GM12878 (cell line): ENCODE measurements at regions not wholly inside any gene's neighbourhood (a gene's known extent, or its start where the extent isn't known, plus 50 kb on each side); places are given as distances from the start of the nearest gene placed in this dataset.

Source experiments
- ATAC-seq: fragments of 200-7000 bp; cut with Tn5 transposase; 3 replicates; pipeline ENCODE4 v1.9.1; 2020; ENCODE audit warnings: mild to moderate bottlenecking, moderate library complexity
- BruUV-seq: library from RNA; stranded (reverse); fragments of 400-500 nt; replicated peaks from 2 replicates; lab custom pipeline; 2021; lab: Mats Ljungman, UMichigan
- CTCF ChIA-PET: fragments of 300-600 bp; sonication (Branson Sonifier 250); formaldehyde crosslinking; extraction: SDS; loops from one replicate; lab custom pipeline; 2021; ENCODE audit warnings: inconsistent platforms; lab: Yijun Ruan, JAX
- POLR2A ChIA-PET: fragments of 350-600 bp; formaldehyde crosslinking; extraction: SDS; loops from one replicate; lab custom pipeline; 2021; ENCODE audit warnings: inconsistent platforms; lab: Charles Lee
- RAD21 ChIA-PET: fragments of 300-600 bp; sonication (Branson Sonifier 250); formaldehyde crosslinking; loops from one replicate; lab custom pipeline; 2023; ENCODE audit warnings: antibody characterized with exemption; ENCODE audit not compliant: unreplicated experiment; lab: Charles Lee
- SMC1A ChIA-PET: fragments of 300-600 bp; sonication (Branson Sonifier 250); formaldehyde crosslinking; loops from one replicate; lab custom pipeline; 2023; ENCODE audit not compliant: unreplicated experiment, uncharacterized antibody; lab: Charles Lee
- DNase-seq: peaks from one replicate; pipeline ENCODE4 v3.0.0-alpha.2; 2011; ENCODE audit warnings: low read depth, low spot score
- FAIRE-seq: peaks from 3 replicates; lab custom pipeline; 2011; peaks lifted over from hg19 to GRCh38; lab: Jason Lieb, UNC
- H2AFZ ChIP-seq: 2 replicates; pipeline ENCODE4 v1.6.0; 2011; ENCODE audit warnings: low read depth, low read length, control low read depth; ENCODE audit not compliant: control insufficient read depth
- H3K27ac ChIP-seq: 2 replicates; pipeline ENCODE4 v1.5.1; 2011; ENCODE audit warnings: control low read depth; ENCODE audit not compliant: control insufficient read depth, insufficient read depth
- H3K27me3 ChIP-seq, 2 experiments: replicated peaks in 1 of 2; 2 replicates each; pipeline versions ENCODE4 v1.6.0 to v1.6.1; 2011; ENCODE audit warnings: low read length in 1 of 2; ENCODE audit not compliant: control insufficient read depth in 2 of 2, insufficient read depth in 2 of 2
- H3K36me3 ChIP-seq, 2 experiments: 2 replicates each; pipeline ENCODE4 v1.5.1; 2011; ENCODE audit warnings: low read length in 1 of 2; ENCODE audit not compliant: control insufficient read depth in 2 of 2, insufficient read depth in 2 of 2
- H3K4me1 ChIP-seq: 2 replicates; pipeline ENCODE4 v1.6.1; 2011; ENCODE audit warnings: mild to moderate bottlenecking, low read length, moderate library complexity, mixed read lengths; ENCODE audit not compliant: control insufficient read depth, insufficient read depth
- H3K4me2 ChIP-seq: 2 replicates; pipeline ENCODE4 v1.6.0; 2011; ENCODE audit warnings: control low read depth; ENCODE audit not compliant: control insufficient read depth, insufficient read depth
- H3K4me3 ChIP-seq: fragments of 200-600 bp; sonication (generic); 2 replicates; pipeline ENCODE4 v1.5.1; 2016
- H3K79me2 ChIP-seq: 2 replicates; pipeline ENCODE4 v1.6.0; 2011; ENCODE audit warnings: low read length; ENCODE audit not compliant: control insufficient read depth, insufficient read depth
- H3K9ac ChIP-seq: 2 replicates; pipeline ENCODE4 v1.8.0; 2011; ENCODE audit warnings: low read length, control low read depth, mixed read lengths; ENCODE audit not compliant: control insufficient read depth, insufficient read depth
- H3K9me3 ChIP-seq: replicated peaks from 3 replicates; pipeline ENCODE4 v1.5.1; 2011; ENCODE audit warnings: mild to moderate bottlenecking, low read length; ENCODE audit not compliant: control insufficient read depth, insufficient read depth
- H4K20me1 ChIP-seq: 2 replicates; pipeline ENCODE4 v1.6.0; 2011; ENCODE audit not compliant: control insufficient read depth, insufficient read depth
- ESRRA ChIP-seq: IDR thresholded peaks from 2 replicates; pipeline ENCODE4 v1.6.1; 2012; ENCODE audit warnings: mild to moderate bottlenecking, low read length, improper control_type of control experiment
- HDAC2 ChIP-seq: fragments of 200-600 bp; sonication (generic); IDR thresholded peaks from 2 replicates; pipeline ENCODE4 v1.6.1; 2017
- IKZF1 ChIP-seq: fragments of 450-650 bp; conservative IDR thresholded peaks from 2 replicates; pipeline ENCODE4 v1.6.1; 2017; ENCODE audit warnings: antibody characterized with exemption, mild to moderate bottlenecking
- IKZF2 ChIP-seq, 2 experiments: fragments of 450-650 bp; IDR thresholded peaks; 2 replicates each; pipeline ENCODE4 v1.6.1; 2017; ENCODE audit warnings: mild to moderate bottlenecking in 2 of 2, moderate library complexity in 2 of 2
- MYB ChIP-seq: fragments of 150-350 bp; IDR thresholded peaks from 2 replicates; pipeline ENCODE4 v1.6.1; 2014; ENCODE audit warnings: mild to moderate bottlenecking, low read depth, low read length, borderline replicate concordance
- RB1 ChIP-seq: fragments of 450-650 bp; formaldehyde crosslinking; IDR thresholded peaks from 2 replicates; pipeline ENCODE4 v1.6.1; 2017; ENCODE audit warnings: mild to moderate bottlenecking, borderline replicate concordance
- RBBP5 ChIP-seq: fragments of 200-600 bp; sonication (generic); conservative IDR thresholded peaks from 2 replicates; pipeline ENCODE4 v1.6.1; 2016
- SPI1 ChIP-seq: IDR thresholded peaks from 2 replicates; pipeline ENCODE4 v1.6.1; 2011; ENCODE audit warnings: low read depth, mild to moderate bottlenecking, low read length, moderate library complexity, borderline replicate concordance; ENCODE audit not compliant: insufficient read depth
- SUPT20H ChIP-seq: IDR thresholded peaks from 2 replicates; pipeline ENCODE4 v1.6.1; 2011; ENCODE audit warnings: low read depth, mild to moderate bottlenecking, low read length, moderate library complexity, borderline replicate concordance; ENCODE audit not compliant: control insufficient read depth
- SUZ12 ChIP-seq: fragments of 200-600 bp; sonication (generic); IDR thresholded peaks from one replicate; pipeline ENCODE4 v1.6.1; 2018; ENCODE audit warnings: antibody characterized with exemption, mild to moderate bottlenecking; ENCODE audit not compliant: unreplicated experiment
- WGBS: methylation state at CpG from one replicate; pipeline ENCODE4 v1.1.6; 2016; ENCODE audit warnings: low lambda C conversion rate; ENCODE audit not compliant: insufficient replicate concordance, insufficient coverage; ENCODE audit errors: missing lambda C conversion rate; 5-methylcytosine and 5-hydroxymethylcytosine counted together
- in situ Hi-C: fragments of 300-500 bp; cut with MboI; formaldehyde crosslinking; loops from 9 replicates; pipeline ENCODE4 v1.14.3; 2018; ENCODE audit warnings: mixed read lengths
- intact Hi-C: fragments of 100-400 bp; cut with micrococcal nuclease; formaldehyde crosslinking; loops from one replicate; pipeline ENCODE4 v1.14.2; 2022; ENCODE audit not compliant: unreplicated experiment
- TF ChIP-seq, protein P1 (sequence below): IDR thresholded peaks from 2 replicates; pipeline ENCODE4 v1.6.1; 2012; ENCODE audit warnings: improper control_type of control experiment, low read depth, low read length; ENCODE audit not compliant: insufficient replicate concordance
- TF ChIP-seq, protein P2 (sequence below): IDR thresholded peaks from 2 replicates; pipeline ENCODE4 v1.6.1; 2012; ENCODE audit warnings: mild to moderate bottlenecking, low read depth, low read length
- TF ChIP-seq, protein P3 (sequence below): IDR thresholded peaks from 2 replicates; pipeline ENCODE4 v1.6.1; 2011; ENCODE audit warnings: borderline replicate concordance, low read depth, mild to moderate bottlenecking, moderate library complexity, mixed read lengths, low read length; ENCODE audit not compliant: insufficient read depth; ENCODE audit errors: extremely low read length
- TF ChIP-seq, protein P4 (sequence below): IDR thresholded peaks from 2 replicates; pipeline ENCODE4 v1.6.1; 2011; ENCODE audit warnings: mild to moderate bottlenecking, low read depth, low read length, moderate library complexity; ENCODE audit not compliant: insufficient replicate concordance

DNA sequence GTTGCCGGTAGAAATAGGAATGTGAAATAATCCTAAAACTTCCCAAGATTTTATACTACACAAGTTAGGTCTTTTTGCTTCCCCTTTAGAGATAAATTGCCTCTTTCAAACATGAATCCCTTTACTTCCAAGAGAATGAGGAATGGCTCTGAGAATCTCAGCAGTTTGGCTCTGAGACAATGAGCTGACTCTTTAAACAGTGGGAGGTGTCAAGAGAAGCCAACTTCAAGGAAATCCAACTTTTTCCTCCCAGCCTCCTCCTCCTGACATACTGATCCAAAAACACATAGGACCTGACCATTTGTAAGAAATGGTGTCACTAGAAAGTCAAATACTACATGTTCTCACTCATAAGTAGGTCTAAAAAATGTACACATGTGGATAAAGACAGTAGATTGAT is 154.2 kb downstream of the ALDH8A1 start:
- no peaks in the 10 kb centered on the region for H3K4me1 ChIP-seq
- H3K4me3 ChIP-seq = no peak overlapping the region
- no peak overlapping the region for H2AFZ ChIP-seq
- ATAC-seq = no peak
- H3K27ac ChIP-seq = no peak overlapping the region
- DNase-seq = no peak
- H3K79me2 ChIP-seq = no peaks in the 10 kb centered on the region
- no peaks in the 10 kb centered on the region for H3K9me3 ChIP-seq
- no peak overlapping the region for H3K4me2 ChIP-seq
- no peak overlapping the region for H3K9ac ChIP-seq
- FAIRE-seq = no peak
- H4K20me1 ChIP-seq = no peaks in the 10 kb centered on the region
- no peaks in the 10 kb centered on the region for H3K36me3 ChIP-seq
- RAD21 ChIA-PET = no interaction called here
- BruUV-seq = no TSS peak
- WGBS = 100% methylated on average over 1 of the region's 1 CpG
- in situ Hi-C loops (no loop called here), intact Hi-C loops (no loop called here)
- CTCF ChIA-PET = interaction anchor here (0.7 kb wide), 1 partner anchor 1796 kb away, joined by 3 read pairs; no protein-coding TSS in a partner anchor
- H3K27me3 ChIP-seq = no peaks in the 10 kb centered on the region
- SMC1A ChIA-PET = no interaction called here
- POLR2A ChIA-PET = no interaction called here
- TF ChIP-seq ESRRA (no peak), RB1 (no peak), SPI1 (no peak), MYB (no peak), HDAC2 (no peak), RBBP5 (no peak), IKZF2 (IDR thresholded peaks at IDR 0.05) (no peak), SUZ12 (no peak), SUPT20H (no peak), IKZF1 (no peak)
- TF ChIP-seq, protein P1, sequence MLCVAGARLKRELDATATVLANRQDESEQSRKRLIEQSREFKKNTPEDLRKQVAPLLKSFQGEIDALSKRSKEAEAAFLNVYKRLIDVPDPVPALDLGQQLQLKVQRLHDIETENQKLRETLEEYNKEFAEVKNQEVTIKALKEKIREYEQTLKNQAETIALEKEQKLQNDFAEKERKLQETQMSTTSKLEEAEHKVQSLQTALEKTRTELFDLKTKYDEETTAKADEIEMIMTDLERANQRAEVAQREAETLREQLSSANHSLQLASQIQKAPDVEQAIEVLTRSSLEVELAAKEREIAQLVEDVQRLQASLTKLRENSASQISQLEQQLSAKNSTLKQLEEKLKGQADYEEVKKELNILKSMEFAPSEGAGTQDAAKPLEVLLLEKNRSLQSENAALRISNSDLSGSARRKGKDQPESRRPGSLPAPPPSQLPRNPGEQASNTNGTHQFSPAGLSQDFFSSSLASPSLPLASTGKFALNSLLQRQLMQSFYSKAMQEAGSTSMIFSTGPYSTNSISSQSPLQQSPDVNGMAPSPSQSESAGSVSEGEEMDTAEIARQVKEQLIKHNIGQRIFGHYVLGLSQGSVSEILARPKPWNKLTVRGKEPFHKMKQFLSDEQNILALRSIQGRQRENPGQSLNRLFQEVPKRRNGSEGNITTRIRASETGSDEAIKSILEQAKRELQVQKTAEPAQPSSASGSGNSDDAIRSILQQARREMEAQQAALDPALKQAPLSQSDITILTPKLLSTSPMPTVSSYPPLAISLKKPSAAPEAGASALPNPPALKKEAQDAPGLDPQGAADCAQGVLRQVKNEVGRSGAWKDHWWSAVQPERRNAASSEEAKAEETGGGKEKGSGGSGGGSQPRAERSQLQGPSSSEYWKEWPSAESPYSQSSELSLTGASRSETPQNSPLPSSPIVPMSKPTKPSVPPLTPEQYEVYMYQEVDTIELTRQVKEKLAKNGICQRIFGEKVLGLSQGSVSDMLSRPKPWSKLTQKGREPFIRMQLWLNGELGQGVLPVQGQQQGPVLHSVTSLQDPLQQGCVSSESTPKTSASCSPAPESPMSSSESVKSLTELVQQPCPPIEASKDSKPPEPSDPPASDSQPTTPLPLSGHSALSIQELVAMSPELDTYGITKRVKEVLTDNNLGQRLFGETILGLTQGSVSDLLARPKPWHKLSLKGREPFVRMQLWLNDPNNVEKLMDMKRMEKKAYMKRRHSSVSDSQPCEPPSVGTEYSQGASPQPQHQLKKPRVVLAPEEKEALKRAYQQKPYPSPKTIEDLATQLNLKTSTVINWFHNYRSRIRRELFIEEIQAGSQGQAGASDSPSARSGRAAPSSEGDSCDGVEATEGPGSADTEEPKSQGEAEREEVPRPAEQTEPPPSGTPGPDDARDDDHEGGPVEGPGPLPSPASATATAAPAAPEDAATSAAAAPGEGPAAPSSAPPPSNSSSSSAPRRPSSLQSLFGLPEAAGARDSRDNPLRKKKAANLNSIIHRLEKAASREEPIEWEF = no peak
- TF ChIP-seq, protein P2, sequence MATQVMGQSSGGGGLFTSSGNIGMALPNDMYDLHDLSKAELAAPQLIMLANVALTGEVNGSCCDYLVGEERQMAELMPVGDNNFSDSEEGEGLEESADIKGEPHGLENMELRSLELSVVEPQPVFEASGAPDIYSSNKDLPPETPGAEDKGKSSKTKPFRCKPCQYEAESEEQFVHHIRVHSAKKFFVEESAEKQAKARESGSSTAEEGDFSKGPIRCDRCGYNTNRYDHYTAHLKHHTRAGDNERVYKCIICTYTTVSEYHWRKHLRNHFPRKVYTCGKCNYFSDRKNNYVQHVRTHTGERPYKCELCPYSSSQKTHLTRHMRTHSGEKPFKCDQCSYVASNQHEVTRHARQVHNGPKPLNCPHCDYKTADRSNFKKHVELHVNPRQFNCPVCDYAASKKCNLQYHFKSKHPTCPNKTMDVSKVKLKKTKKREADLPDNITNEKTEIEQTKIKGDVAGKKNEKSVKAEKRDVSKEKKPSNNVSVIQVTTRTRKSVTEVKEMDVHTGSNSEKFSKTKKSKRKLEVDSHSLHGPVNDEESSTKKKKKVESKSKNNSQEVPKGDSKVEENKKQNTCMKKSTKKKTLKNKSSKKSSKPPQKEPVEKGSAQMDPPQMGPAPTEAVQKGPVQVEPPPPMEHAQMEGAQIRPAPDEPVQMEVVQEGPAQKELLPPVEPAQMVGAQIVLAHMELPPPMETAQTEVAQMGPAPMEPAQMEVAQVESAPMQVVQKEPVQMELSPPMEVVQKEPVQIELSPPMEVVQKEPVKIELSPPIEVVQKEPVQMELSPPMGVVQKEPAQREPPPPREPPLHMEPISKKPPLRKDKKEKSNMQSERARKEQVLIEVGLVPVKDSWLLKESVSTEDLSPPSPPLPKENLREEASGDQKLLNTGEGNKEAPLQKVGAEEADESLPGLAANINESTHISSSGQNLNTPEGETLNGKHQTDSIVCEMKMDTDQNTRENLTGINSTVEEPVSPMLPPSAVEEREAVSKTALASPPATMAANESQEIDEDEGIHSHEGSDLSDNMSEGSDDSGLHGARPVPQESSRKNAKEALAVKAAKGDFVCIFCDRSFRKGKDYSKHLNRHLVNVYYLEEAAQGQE = no peak
- TF ChIP-seq, protein P3, sequence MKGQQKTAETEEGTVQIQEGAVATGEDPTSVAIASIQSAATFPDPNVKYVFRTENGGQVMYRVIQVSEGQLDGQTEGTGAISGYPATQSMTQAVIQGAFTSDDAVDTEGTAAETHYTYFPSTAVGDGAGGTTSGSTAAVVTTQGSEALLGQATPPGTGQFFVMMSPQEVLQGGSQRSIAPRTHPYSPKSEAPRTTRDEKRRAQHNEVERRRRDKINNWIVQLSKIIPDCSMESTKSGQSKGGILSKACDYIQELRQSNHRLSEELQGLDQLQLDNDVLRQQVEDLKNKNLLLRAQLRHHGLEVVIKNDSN = no peak
- TF ChIP-seq, protein P4, sequence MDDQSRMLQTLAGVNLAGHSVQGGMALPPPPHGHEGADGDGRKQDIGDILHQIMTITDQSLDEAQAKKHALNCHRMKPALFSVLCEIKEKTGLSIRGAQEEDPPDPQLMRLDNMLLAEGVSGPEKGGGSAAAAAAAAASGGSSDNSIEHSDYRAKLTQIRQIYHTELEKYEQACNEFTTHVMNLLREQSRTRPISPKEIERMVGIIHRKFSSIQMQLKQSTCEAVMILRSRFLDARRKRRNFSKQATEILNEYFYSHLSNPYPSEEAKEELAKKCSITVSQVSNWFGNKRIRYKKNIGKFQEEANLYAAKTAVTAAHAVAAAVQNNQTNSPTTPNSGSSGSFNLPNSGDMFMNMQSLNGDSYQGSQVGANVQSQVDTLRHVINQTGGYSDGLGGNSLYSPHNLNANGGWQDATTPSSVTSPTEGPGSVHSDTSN = no peak
